ENCODE measurements at regions not wholly inside any gene's neighbourhood (a gene's known extent, or its start where the extent isn't known, plus 50 kb on each side); places are given as distances from the start of the nearest gene placed in this dataset.

GRCh38 chr3:59698091-59698490, 648.3 kb upstream of the CFAP20DC start:
- DNase-seq = no peak

- DNase-seq = no peak
These were observed 647.0 kb upstream of the CFAP20DC start for GRCh38 chr3:59696783-59697182.

DNA sequence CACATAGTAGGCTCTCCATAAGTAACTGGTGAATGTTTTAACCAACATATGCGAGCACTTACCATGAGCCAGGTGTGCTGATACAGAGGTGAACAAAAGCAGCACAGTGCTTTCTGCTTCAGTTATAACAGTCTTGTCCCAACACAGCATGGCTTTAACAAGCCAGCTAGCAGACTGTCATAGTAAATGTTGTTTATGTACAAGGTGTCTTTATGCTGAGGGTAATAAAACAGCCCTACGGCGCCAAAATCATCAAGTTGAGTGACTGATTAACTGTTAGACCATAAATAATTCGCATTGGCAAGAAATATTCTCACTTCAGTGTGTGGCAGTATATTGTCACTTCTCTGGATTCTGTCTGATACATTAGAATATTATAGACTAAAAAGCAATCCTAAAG, 646.0 kb upstream of the CFAP20DC start:
- no peak for DNase-seq

DNA sequence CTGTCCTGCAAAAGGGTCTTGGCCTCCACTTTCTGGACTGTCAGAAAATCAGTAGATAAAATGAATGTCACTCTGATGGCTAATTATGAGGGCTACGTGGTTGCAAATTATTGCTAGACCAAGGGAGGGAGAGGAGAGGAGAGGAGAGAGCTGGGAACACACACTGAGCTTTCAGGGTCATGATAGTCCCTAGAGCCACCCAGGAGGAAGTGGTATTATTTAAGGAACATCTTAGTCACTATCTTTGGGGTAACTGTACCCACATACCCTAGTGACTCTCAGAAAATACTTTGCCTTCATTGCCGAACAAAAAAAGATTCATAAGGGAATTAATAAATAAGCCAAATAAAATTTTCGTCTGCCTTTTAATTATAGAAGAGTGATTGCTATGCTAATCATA, 642.3 kb upstream of the CFAP20DC start:
- no peak for DNase-seq

DNA sequence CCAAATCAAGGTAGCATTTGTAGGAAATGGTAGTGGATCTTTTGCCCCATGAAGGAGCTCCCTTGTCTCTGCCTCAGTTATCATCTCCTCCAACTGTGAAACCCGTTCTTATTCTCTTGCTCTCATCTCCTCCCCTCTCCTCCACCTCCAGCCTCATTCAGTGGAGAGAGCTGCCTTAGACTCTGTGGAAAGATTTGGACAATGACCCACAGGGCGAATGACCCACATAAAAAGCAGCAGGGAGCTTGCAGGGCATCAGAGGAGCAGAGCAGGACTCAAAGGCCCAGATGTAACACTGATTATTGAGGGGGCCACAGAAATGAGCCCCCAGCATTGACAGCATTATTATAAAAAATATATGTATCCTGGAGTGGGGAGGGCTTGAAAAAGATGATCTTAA, 641.1 kb upstream of the CFAP20DC start:
- DNase-seq = no peak

DNA sequence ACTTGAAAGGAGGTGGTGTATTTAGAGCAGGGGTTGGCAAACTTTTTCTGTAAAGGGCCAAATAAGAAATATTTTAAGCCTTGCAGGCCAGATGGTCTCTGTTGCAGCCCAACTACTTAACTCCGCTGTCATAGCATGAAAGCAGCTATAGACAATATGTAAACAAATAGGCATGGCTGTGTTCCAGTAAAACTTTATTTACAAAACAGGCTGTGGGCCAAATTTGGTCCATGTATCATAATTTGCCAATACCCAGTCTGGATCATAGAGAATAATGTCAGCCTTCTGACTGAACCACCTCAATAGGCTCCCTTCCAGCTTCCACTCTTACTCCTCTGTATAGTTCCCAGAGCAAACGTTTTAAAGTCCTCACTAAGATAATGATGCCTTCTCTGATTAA, 638.8 kb upstream of the CFAP20DC start:
- no peak for DNase-seq

GRCh38 chr3:59685432-59685831, 635.6 kb upstream of the CFAP20DC start:
- DNase-seq = no peak

DNA sequence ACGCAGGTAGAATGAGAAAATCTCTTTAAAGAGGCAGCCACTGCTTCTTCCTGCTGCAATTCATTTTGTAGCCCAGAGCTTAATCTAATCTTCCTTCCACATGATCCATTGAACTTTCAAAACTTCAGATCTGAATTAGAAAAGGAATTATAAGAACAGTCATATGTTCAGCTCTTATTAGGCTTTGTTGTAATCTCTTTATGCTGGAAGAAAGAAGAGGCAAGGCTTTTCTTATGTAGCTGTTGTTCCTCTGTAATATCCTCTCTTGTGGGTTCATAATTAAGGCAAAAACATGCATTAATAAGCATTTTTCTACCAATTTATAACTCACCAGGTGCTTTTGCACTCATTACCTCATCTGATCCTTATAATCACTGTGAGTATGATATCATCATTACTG, 634.9 kb upstream of the CFAP20DC start:
- no peak for DNase-seq

- peak; percentile 22 to 40 (median 32) for DNase-seq
These were observed 631.1 kb upstream of the CFAP20DC start for GRCh38 chr3:59680919-59681318.

DNA sequence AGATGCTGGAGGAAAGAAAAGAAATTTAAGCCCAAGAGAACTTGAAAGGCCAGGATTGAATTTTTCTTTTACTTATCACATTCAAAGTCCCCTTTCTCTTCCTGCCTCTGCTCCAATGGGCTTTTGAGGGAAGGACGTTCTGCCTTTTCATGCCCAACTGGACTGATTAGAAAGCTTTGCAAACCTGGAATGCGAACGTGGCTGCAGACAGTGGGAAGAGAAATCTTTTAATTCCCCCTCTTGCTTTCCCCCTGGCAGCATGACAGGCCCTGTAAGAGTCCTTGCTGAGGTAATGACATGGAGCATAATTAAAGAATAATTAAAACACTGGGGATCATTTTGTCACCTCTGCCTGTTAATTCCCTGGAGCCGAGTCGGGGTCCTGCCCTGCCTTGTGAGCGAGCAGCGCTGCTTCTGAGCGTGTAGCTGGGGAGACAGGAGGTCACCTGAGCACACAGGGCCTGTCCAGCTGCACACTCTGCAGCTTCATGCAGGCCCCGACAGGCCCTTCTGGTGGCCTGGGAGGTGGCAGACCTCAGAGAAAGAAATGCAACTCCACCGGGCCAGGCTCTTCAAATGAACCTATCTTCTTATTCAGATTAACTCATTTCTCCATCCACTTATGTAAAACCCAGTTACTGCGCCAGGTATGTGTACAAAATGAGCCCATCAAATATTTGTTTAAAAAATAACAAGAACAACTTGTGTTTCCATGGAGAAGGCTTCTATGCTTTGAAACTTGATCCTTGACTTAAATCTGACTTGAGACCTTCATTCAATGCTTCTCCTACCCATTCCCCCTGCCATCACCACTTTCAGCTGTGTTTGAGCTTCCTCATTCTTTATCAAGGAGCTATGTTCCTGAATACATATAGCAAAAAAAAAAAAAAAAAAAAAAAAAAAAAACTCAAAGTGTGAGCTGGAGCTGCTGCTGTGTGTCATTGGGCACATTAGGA, 628.2 kb upstream of the CFAP20DC start:
- DNase-seq = no peak

DNA sequence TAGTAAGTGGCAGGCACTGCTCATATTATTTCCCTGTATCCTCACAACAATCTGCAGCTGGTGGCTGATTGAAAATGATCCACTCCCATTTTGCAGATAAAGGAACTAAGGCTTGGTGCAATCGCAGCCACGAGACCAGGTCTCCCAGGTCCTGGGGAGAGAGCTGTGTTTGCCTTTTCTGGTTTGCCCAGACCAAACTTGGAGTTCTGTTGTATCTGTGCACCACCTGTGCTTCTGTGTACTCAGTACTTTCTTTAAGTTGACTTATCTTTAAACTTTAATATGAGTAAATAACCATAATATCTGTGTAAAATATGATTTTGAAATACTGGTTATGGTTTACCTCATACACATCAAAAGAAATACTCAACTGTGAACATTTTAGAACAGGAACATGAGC, 625.7 kb upstream of the CFAP20DC start:
- DNase-seq = no peak

DNA sequence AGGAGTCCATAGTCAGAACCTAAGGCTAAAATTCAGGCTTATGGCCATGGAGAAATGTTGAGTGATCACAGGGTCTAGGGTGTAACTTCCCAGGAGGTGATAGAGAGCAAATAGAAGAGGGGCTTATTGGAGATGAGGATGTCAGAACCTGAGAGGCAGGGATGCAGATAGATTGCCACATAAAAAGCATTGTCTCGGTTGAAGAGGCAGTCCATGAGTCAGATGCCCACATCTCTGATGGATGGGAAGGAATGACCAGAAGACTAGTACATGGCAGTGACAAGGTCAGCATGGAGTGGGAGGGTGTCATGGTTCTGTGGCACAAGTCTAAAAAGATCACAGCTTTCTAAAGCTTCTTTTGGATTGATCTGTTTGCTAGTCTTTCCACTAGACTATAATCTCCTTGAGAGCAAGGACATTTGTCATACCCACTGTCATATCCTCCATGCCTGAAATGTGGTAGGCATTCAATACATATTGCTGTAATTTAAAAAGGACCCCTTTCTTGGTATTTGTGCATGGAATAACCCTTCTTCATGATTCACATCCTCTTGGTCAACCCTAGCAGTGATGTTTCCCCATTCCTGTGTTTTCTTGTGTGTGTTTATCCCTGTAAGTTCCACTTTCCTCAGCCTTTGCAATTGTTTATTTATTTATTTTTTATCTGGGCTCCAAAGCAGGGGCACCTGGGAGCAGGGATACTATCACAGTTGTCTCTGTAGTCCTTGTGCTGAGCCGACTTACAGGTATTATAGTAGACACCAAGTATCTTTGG, 613.4 kb upstream of the CFAP20DC start:
- no peak for DNase-seq

DNA sequence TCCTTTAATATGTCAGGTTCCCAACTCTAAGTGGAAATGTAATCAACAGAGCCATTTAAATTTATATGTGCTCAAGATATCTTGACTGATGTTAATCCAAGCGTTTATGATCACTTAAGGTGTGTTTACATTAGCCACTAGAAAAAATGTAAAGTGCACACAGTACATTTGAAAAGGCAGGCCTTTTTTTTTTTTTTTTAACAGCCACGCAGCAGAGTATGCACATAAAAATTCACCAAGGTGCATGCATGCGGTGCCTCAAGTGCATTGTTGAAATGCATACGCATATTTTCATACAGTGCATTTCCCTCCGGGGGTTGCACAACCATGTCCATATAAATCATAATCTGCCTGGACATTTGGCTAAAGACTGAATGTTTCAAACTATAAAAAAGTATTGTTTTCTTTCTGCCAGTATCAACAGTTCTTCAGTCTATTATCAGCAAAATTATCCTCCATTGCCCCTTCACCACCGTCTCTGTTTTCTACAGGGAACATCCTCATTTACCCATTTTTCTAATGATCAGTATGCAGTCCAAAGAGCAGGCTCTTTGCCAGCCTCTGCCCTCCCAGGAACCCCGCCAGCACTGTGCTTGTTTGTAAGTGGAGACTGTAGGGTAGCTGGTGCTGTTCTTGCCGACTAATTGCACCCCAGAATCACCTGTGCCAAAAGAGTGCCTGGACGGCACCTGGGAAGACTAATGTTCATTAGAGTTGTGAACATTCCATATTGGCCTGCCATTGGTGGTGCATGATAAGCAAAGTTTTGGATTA, 611.2 kb upstream of the CFAP20DC start:
- no peak for DNase-seq

- no peak for DNase-seq
These were observed 610.6 kb upstream of the CFAP20DC start for GRCh38 chr3:59660376-59660775.

GRCh38 chr3:59659755-59660154, 609.9 kb upstream of the CFAP20DC start:
- no peak for DNase-seq

GRCh38 chr3:59658866-59659265, 609.0 kb upstream of the CFAP20DC start:
- DNase-seq = no peak

- peak in 2 of 3 donors; percentile 31 to 78 for DNase-seq
These were observed 608.4 kb upstream of the CFAP20DC start for GRCh38 chr3:59658274-59658673.

DNA sequence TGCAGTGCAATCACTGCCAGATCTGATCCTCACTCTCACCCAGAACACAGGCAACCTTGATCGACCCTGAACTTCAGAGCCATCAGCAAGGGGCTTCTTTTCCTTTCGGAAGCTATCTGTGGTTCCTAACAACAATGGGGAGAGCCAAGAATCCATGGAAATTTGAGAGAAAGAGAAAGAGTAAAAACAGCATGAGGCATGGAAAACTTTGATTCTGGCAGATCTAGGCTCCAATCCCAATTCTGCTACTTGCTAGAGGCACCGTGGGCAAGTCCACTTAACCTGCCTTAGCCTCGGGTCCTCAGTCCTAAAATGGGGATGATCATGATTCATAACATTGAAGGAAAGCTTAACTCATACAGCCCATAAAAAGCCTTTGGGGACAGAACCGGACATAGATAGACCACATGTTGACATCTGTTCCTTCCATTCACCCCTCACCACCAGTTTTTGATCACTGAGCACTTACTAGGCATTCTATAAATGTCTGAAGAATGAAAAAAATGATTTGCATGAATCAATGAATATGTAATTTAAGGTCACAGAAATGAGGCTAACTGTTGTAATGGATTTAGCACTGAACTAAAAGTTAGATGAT, 605.7 kb upstream of the CFAP20DC start:
- DNase-seq = peak in 1 of 3 donors; percentile 34

DNA sequence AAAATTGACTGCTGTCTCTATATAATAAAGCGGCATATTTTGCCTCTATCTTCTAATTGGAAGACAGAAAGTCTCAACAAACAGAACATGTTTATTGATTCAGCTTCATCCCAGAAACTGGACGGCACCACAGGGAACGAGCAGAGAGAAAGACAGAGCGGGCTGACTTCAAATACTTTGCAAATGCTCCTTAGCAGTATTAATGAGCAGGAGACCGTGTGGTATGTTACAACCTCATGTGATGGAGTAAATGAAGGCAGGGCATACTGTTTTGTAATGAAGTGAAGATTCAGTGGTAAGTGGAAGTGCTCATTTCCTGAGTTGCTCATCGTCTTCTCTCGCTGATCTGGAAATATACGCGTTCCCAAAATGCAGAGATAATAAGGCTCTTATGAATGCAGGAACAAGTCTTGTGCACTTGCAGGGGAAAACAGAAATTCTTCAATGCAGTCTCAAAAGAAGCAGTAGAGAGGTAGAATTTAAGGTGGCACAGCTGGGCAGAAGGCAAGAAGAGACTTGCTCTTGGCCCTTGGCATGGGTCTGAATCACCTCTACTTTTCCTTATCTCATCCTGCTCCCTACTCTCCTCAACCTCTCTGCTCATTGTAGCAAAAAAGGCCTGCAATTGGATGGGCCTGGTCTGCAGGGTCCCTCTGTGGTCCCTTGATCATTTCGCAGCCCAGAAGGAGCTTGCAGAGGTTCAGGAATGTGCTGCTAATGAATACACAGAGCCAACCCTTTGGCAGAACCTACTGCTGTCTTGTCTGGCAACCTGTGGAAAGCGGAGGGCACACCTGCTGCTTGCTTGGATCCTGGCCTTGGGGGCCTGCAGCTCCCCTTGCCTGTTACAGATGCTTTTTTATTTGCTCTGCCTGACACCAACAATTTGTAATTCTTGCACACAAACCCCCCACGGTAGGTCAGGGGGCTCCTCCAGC, 604.9 kb upstream of the CFAP20DC start:
- peak in 2 of 3 donors; percentile 18 to 78 for DNase-seq

- peak; percentile 71 to 95 (median 86) for DNase-seq
These were observed 604.3 kb upstream of the CFAP20DC start for GRCh38 chr3:59654123-59654479.

Measured in muscle of back (tissue), 3 donors.